K562 (cell line): ENCODE measurements at regions not wholly inside any gene's neighbourhood (a gene's known extent, or its start where the extent isn't known, plus 50 kb on each side); places are given as distances from the start of the nearest gene placed in this dataset.

ENCODE experiments used
- ATAC-seq: fragments of 200-7000 bp; cut with Tn5 transposase; 3 replicates; pipeline ENCODE4 v1.9.1; 2020; ENCODE audit warnings: moderate library complexity
- BruUV-seq: library from RNA; stranded (reverse); fragments of 400-500 nt; replicated peaks from 2 replicates; lab custom pipeline; 2021; lab: Mats Ljungman, UMichigan
- CTCF ChIA-PET: fragments of 300-600 bp; formaldehyde crosslinking; extraction: SDS; loops from one replicate; lab custom pipeline; 2021; ENCODE audit warnings: low intra/inter-chr PET ratio; lab: Yijun Ruan, JAX
- POLR2A ChIA-PET: fragments of 300-600, 350-650 bp; sonication (Branson Sonifier 250); formaldehyde crosslinking; extraction: SDS; loops from one replicate; lab custom pipeline; 2021; ENCODE audit warnings: antibody characterized with exemption, inconsistent platforms; lab: Yijun Ruan, JAX
- DNase-seq, 4 experiments: peaks; one replicate each; pipeline versions ENCODE4 v3.0.0 to v3.0.0-alpha.2; 2011 to 2018; ENCODE audit warnings: low spot score in 3 of 4, mixed read lengths in 3 of 4; ENCODE audit errors: extremely low read depth in 1 of 4
- FAIRE-seq: peaks from 2 replicates; lab custom pipeline; 2011; peaks lifted over from hg19 to GRCh38; lab: Jason Lieb, UNC
- H2AFZ ChIP-seq: 2 replicates; pipeline ENCODE4 v1.6.0; 2011; ENCODE audit warnings: low read depth, low read length, control low read depth, inconsistent platforms
- H3K27ac ChIP-seq: fragments of 200-600 bp; 3 replicates; pipeline ENCODE4 v1.8.0; 2011; ENCODE audit warnings: low read depth, mild to moderate bottlenecking, control low read depth, inconsistent platforms, low read length, moderate library complexity, mixed read lengths; ENCODE audit errors: extremely low read depth
- H3K27me3 ChIP-seq, 2 experiments: fragments of 300-600 bp in 1 of 2; 2 replicates in 1 of 2; 3 replicates in 1 of 2; pipeline versions ENCODE4 v1.6.0 to v1.8.0; 2011; ENCODE audit warnings: inconsistent platforms in 2 of 2, low read length in 2 of 2, mild to moderate bottlenecking in 1 of 2, mixed read lengths in 1 of 2, moderate library complexity in 1 of 2; ENCODE audit not compliant: control insufficient read depth in 2 of 2, insufficient read depth in 2 of 2
- H3K36me3 ChIP-seq: fragments of 300-600 bp; 3 replicates; pipeline ENCODE4 v1.8.0; 2011; ENCODE audit warnings: mild to moderate bottlenecking, low read length, inconsistent platforms; ENCODE audit not compliant: control insufficient read depth, insufficient read depth
- H3K4me1 ChIP-seq, 2 experiments: fragments of 200-600 bp in 1 of 2; replicated peaks in 1 of 2; 2 replicates in 1 of 2; 3 replicates in 1 of 2; pipeline versions ENCODE4 v1.5.1 to v1.8.0; 2011; ENCODE audit warnings: inconsistent platforms in 2 of 2, low read length in 2 of 2, mild to moderate bottlenecking in 1 of 2, mixed read lengths in 1 of 2, moderate library complexity in 1 of 2; ENCODE audit not compliant: control insufficient read depth in 2 of 2, insufficient read depth in 2 of 2
- H3K4me2 ChIP-seq: 2 replicates; pipeline ENCODE4 v1.6.1; 2011; ENCODE audit warnings: low read length, control low read depth, inconsistent platforms, mixed read lengths; ENCODE audit not compliant: insufficient read depth
- H3K4me3 ChIP-seq: fragments of 200-600 bp; sonication (generic), shearing (Covaris generic); 2 replicates; pipeline ENCODE4 v1.5.1; 2016; ENCODE audit warnings: control low read depth, inconsistent platforms
- H3K79me2 ChIP-seq: fragments of 200-600 bp; 3 replicates; pipeline ENCODE4 v1.8.0; 2011; ENCODE audit warnings: low read length, inconsistent platforms; ENCODE audit not compliant: control insufficient read depth, insufficient read depth
- H3K9ac ChIP-seq, 2 experiments: 2 replicates each; pipeline versions ENCODE4 v1.6.0 to v1.6.1; 2011; ENCODE audit warnings: low read depth in 2 of 2, low read length in 2 of 2, control low read depth in 1 of 2, inconsistent platforms in 1 of 2, mild to moderate bottlenecking in 1 of 2, mixed read lengths in 1 of 2; ENCODE audit not compliant: insufficient read depth in 1 of 2
- H3K9me1 ChIP-seq: one replicate; pipeline ENCODE4 v1.6.0; 2011; ENCODE audit warnings: inconsistent platforms, mild to moderate bottlenecking, low read length, moderate library complexity; ENCODE audit not compliant: control insufficient read depth, insufficient read depth
- H3K9me3 ChIP-seq: replicated peaks from 2 replicates; pipeline ENCODE4 v1.5.1; 2011; ENCODE audit warnings: low read depth, low read length, inconsistent platforms; ENCODE audit not compliant: control insufficient read depth, insufficient read depth
- H4K20me1 ChIP-seq: replicated peaks from 2 replicates; pipeline ENCODE4 v1.6.1; 2011; ENCODE audit warnings: low read length, inconsistent platforms, mixed read lengths; ENCODE audit not compliant: control insufficient read depth, insufficient read depth
- BRCA1 ChIP-seq, 2 experiments: fragments of 450-650 bp in 1 of 2; sonication (generic) in 1 of 2; formaldehyde crosslinking in 1 of 2; IDR thresholded peaks; 2 replicates each; pipeline versions ENCODE4 v1.5.0 to v1.6.1; 2017 to 2020; ENCODE audit warnings: mild to moderate bottlenecking in 1 of 2, missing genetic modification reagents in 1 of 2
- BRD4 ChIP-seq: fragments of 200-600 bp; sonication (generic); IDR thresholded peaks from 2 replicates; pipeline ENCODE4 v1.6.1; 2017; ENCODE audit warnings: inconsistent platforms
- CAMTA2 ChIP-seq: fragments of 250-450 bp; sonication (Bioruptor Pico); conservative IDR thresholded peaks from 2 replicates; pipeline ENCODE4 v1.5.1; 2022
- CC2D1A ChIP-seq: fragments of 450-650 bp; IDR thresholded peaks from 2 replicates; pipeline ENCODE4 v1.6.1; 2017; ENCODE audit warnings: mild to moderate bottlenecking
- FOS ChIP-seq: IDR thresholded peaks from 3 replicates; pipeline ENCODE4 v1.6.1; 2011; ENCODE audit not compliant: insufficient read length; ENCODE audit errors: extremely low read depth
- FUS ChIP-seq: fragments of 200-400 bp; formaldehyde crosslinking; optimal IDR thresholded peaks from 2 replicates; pipeline ENCODE3; 2017; ENCODE audit warnings: low read depth, low read length
- HDAC8 ChIP-seq: fragments of 450-650 bp; IDR thresholded peaks from 2 replicates; pipeline ENCODE4 v1.6.1; 2016; ENCODE audit warnings: mild to moderate bottlenecking, missing genetic modification characterization, moderate library complexity, missing compliant biosample characterization
- RAD51 ChIP-seq: fragments of 450-650 bp; IDR thresholded peaks from 2 replicates; pipeline ENCODE4 v1.7.1; 2016; ENCODE audit warnings: low read depth, mild to moderate bottlenecking, borderline replicate concordance
- RBM15 ChIP-seq: fragments of 200-400 bp; formaldehyde crosslinking; IDR thresholded peaks from 2 replicates; pipeline ENCODE4 v1.6.1; 2018; ENCODE audit warnings: mild to moderate bottlenecking, low read length, moderate library complexity; ENCODE audit not compliant: insufficient read depth
- RUNX1 ChIP-seq: sonication (generic); IDR thresholded peaks from 2 replicates; pipeline ENCODE4 v1.6.1; 2016; ENCODE audit warnings: antibody characterized with exemption, low read depth
- SLC30A9 ChIP-seq: fragments of 250-450 bp; sonication (Bioruptor Pico); IDR thresholded peaks from 2 replicates; pipeline ENCODE4 v1.8.0; 2022; ENCODE audit warnings: mild to moderate bottlenecking, moderate library complexity
- TOE1 ChIP-seq, 2 experiments: fragments of 450-650 bp in 1 of 2; sonication (generic) in 1 of 2; formaldehyde crosslinking in 1 of 2; IDR thresholded peaks; 2 replicates each; pipeline versions ENCODE4 v1.7.1 to v1.8.0; 2016 to 2022; ENCODE audit warnings: borderline replicate concordance in 2 of 2, mild to moderate bottlenecking in 2 of 2, antibody characterized with exemption in 1 of 2, inconsistent platforms in 1 of 2, low read depth in 1 of 2, missing genetic modification reagents in 1 of 2, moderate library complexity in 1 of 2
- TSC22D4 ChIP-seq: fragments of 450-650 bp; IDR thresholded peaks from 2 replicates; pipeline ENCODE4 v1.6.1; 2016; ENCODE audit warnings: missing genetic modification characterization, missing biosample characterization, control low read depth
- ZNF165 ChIP-seq: fragments of 250-450 bp; sonication (Bioruptor Pico); IDR thresholded peaks from 2 replicates; pipeline ENCODE4 v1.4.0; 2020; ENCODE audit warnings: borderline replicate concordance
- ZNF75A ChIP-seq: fragments of 450-650 bp; formaldehyde crosslinking; IDR thresholded peaks from 2 replicates; pipeline ENCODE4 v1.4.0; 2020; ENCODE audit warnings: mild to moderate bottlenecking
- WGBS: fragments of 100-300 bp; shearing (Covaris generic); methylation state at CpG from one replicate; pipeline ENCODE4 v1.1.6; 2016; ENCODE audit warnings: low coverage, mixed read lengths; ENCODE audit not compliant: insufficient coverage; ENCODE audit errors: missing lambda C conversion rate; 5-methylcytosine and 5-hydroxymethylcytosine counted together
- in situ Hi-C: fragments of 300-500 bp; cut with MboI; formaldehyde crosslinking; loops from 4 replicates; pipeline ENCODE4 v1.15.0; 2018; ENCODE audit warnings: inconsistent platforms, mixed read lengths
- intact Hi-C: fragments of 100-400 bp; cut with micrococcal nuclease; formaldehyde crosslinking; loops from 2 replicates; pipeline ENCODE4 v1.14.2; 2022
- TF ChIP-seq, protein P1 (sequence below): fragments of 250-450 bp; sonication (Bioruptor Pico); IDR thresholded peaks from 2 replicates; pipeline ENCODE4 v1.5.0; 2022; ENCODE audit warnings: mild to moderate bottlenecking
- TF ChIP-seq, protein P2 (sequence below): fragments of 450-650 bp; formaldehyde crosslinking; IDR thresholded peaks from 2 replicates; pipeline ENCODE4 v1.4.0; 2020; ENCODE audit warnings: mild to moderate bottlenecking, moderate library complexity
- TF ChIP-seq, protein P3 (sequence below): fragments of 450-650 bp; IDR thresholded peaks from 2 replicates; pipeline ENCODE4 v1.6.1; 2016; ENCODE audit warnings: mild to moderate bottlenecking

DNA sequence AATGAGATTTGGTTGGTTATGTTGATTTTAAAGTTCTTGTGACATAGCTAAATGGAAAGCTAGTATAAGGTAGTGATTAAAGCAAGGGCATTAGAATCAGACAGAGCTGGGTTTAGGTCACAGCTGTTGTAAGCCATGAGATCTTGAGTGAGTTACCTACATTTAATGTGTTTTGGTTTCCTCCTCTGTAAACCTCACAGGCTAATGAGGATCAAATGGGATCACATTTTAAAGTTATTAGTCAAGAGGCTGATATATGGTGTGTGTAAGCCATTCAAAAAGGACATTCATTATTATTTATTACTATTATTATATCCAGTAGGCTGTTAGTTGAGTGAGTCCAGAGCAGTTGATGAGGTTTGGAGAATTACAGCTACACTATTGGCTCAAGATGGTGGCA lies 416.2 kb downstream of the IRS1 start (continued):
- TF ChIP-seq, protein P1, sequence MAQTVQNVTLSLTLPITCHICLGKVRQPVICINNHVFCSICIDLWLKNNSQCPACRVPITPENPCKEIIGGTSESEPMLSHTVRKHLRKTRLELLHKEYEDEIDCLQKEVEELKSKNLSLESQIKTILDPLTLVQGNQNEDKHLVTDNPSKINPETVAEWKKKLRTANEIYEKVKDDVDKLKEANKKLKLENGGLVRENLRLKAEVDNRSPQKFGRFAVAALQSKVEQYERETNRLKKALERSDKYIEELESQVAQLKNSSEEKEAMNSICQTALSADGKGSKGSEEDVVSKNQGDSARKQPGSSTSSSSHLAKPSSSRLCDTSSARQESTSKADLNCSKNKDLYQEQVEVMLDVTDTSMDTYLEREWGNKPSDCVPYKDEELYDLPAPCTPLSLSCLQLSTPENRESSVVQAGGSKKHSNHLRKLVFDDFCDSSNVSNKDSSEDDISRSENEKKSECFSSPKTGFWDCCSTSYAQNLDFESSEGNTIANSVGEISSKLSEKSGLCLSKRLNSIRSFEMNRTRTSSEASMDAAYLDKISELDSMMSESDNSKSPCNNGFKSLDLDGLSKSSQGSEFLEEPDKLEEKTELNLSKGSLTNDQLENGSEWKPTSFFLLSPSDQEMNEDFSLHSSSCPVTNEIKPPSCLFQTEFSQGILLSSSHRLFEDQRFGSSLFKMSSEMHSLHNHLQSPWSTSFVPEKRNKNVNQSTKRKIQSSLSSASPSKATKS (CRISPR knock-in tag), result no peak
- TF ChIP-seq SLC30A9, result no peak
- TF ChIP-seq, protein P2, sequence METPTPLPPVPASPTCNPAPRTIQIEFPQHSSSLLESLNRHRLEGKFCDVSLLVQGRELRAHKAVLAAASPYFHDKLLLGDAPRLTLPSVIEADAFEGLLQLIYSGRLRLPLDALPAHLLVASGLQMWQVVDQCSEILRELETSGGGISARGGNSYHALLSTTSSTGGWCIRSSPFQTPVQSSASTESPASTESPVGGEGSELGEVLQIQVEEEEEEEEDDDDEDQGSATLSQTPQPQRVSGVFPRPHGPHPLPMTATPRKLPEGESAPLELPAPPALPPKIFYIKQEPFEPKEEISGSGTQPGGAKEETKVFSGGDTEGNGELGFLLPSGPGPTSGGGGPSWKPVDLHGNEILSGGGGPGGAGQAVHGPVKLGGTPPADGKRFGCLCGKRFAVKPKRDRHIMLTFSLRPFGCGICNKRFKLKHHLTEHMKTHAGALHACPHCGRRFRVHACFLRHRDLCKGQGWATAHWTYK (CRISPR knock-in tag), result no peak
- TF ChIP-seq TSC22D4 (tag), result no peak
- no peak for TF ChIP-seq FUS
- TF ChIP-seq HDAC8 (tag), result no peak
- TF ChIP-seq RBM15, result no peak

DNA sequence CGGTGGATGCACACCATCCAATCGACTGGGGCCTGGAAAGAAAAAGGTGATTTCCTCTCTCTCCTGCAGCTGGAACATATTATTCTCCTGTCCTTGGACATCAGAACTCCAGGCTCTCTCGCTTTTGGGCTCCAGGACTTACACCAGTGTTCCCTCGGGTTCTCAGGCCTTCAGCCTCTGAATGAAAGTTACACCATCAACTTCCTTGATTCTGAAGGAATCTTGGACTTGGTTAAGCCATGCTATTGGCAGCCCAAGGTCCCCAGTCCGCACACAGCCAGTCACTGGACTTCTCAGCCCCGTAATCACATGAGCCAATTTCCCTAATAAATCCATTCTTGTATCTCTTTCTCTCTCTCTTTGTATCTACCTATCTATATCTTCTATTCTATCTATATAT lies 418.9 kb downstream of the IRS1 start:
- Histone ChIP-seq H3K9me3 (no peaks in the 10 kb centered on the region), H4K20me1 (no peaks in the 10 kb centered on the region), H3K9ac (no peak overlapping the region), H3K4me1 (no peaks in the 10 kb centered on the region), H3K27me3 (no peaks in the 10 kb centered on the region), H3K4me3 (no peak overlapping the region), H3K4me2 (no peak overlapping the region), H3K79me2 (no peaks in the 10 kb centered on the region), H3K9me1 (no peaks in the 10 kb centered on the region), H2AFZ (no peak overlapping the region), H3K36me3 (no peaks in the 10 kb centered on the region), H3K27ac (no peak overlapping the region)
- DNase-seq (no peak), FAIRE-seq (no peak), ATAC-seq (no peak)
- ChIA-PET CTCF (no interaction called here), POLR2A (no interaction called here)
- WGBS, result 0% methylated on average over 6 of the region's 6 CpGs
- BruUV-seq, result no TSS peak
- intact Hi-C loops (no loop called here), in situ Hi-C loops (no loop called here)
- TF ChIP-seq, protein P3, sequence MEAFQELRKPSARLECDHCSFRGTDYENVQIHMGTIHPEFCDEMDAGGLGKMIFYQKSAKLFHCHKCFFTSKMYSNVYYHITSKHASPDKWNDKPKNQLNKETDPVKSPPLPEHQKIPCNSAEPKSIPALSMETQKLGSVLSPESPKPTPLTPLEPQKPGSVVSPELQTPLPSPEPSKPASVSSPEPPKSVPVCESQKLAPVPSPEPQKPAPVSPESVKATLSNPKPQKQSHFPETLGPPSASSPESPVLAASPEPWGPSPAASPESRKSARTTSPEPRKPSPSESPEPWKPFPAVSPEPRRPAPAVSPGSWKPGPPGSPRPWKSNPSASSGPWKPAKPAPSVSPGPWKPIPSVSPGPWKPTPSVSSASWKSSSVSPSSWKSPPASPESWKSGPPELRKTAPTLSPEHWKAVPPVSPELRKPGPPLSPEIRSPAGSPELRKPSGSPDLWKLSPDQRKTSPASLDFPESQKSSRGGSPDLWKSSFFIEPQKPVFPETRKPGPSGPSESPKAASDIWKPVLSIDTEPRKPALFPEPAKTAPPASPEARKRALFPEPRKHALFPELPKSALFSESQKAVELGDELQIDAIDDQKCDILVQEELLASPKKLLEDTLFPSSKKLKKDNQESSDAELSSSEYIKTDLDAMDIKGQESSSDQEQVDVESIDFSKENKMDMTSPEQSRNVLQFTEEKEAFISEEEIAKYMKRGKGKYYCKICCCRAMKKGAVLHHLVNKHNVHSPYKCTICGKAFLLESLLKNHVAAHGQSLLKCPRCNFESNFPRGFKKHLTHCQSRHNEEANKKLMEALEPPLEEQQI, result no peak
- no peak for TF ChIP-seq FUS
- TF ChIP-seq BRCA1 (IDR thresholded peaks at IDR 0.05), result no peak
- no peak for TF ChIP-seq BRCA1 (CRISPR knock-in tag; IDR thresholded peaks at IDR 0.05)
- TF ChIP-seq FOS, result no peak
- TF ChIP-seq BRD4, result no peak
- no peak for TF ChIP-seq CC2D1A
- TF ChIP-seq ZNF75A (CRISPR knock-in tag), result no peak
- TF ChIP-seq RAD51, result no peak
- no peak for TF ChIP-seq RUNX1
- no peak for TF ChIP-seq TOE1 (IDR thresholded peaks at IDR 0.05; ENCODE audit: borderline replicate concordance)
- TF ChIP-seq TOE1 (CRISPR knock-in tag; IDR thresholded peaks at IDR 0.05; ENCODE audit: borderline replicate concordance, low read depth), result no peak
- TF ChIP-seq ZNF165 (CRISPR knock-in tag), result no peak
- TF ChIP-seq CAMTA2, result no peak
